ENCODE measurements at regions not wholly inside any gene's neighbourhood (a gene's known extent, or its start where the extent isn't known, plus 50 kb on each side); places are given as distances from the start of the nearest gene placed in this dataset.
"Not testable (repeated sequence)": the region's sequence is repeated elsewhere in the genome, so short reads cannot be mapped to it uniquely, and the experiment has no call there.

DNA sequence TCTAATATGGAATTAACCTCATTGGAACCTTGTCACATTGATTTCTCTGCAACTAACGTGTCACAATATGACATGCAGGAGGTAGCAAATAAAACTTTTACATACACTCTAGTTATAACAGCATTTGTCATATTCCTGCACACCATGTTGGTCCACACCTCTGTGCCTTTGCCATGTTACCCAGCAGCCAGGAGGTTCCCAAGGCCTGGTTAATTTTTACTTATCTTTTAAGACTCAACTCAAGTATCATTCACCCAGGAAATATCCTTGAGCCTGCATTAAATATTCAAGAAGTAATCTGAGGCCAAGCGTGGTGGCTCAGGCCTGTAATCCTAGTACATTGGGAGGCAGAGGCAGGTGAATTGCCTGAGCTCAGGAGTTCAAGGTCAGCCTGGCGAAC is 447.2 kb upstream of the NR5A2 start:
- DNase-seq, result no peak

DNA sequence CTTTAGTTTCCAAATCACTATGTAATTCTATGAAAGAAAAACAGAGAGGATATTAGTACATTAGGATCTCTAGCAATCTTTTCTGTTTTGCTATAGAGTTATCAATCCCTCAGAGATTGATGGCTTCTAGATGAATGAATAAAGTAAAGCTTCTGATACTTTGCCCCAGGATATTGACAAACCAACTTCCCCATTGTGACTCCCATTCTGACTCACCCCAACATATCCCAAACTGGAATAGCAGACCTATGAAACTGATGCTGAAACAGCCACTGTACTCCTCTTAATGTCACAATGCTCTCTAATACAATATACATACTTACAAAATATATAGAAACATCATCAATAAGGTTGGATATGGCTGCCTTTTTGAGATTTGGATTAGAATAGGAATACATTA is 442.1 kb upstream of the NR5A2 start:
- no peak for DNase-seq

DNA sequence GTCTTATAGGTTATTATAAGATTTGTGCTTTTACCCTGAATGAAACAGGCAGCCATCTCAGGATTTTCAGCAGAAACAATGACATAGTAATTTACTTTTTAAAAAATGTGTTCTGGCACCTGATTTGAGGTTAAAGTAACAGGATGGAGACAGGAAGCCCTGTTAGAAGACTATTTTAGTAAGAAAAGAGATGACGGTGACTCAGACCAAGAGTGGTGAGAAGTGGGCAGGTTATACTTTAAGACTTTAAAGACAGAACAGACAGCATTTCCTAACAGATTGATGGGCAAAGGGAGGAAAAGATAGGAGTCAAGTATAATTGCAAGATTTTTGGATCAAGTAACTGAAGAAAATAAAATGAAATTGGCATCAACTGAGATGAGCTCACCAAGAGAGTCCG is 436.8 kb upstream of the NR5A2 start:
- DNase-seq, result no peak

DNA sequence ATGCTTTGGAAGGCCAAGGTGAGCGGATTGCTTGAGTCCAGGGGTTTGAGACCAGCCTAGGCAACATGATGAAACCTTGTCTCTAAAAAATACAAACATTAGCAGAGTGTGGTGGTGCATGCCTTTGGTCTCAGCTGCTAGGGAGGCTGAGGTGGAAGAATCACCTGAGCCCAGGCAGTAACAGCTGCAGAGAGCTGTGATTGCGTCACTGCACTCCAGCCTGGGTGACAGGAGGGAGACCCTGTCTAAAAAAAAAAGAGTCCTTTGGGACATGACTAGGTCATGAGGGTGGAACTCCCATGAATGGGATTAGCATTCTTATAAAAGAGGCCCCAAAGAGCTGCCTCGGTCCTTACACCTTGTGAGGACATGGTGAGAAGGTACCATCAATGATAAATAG is 436.0 kb upstream of the NR5A2 start:
- DNase-seq, result no peak

DNA sequence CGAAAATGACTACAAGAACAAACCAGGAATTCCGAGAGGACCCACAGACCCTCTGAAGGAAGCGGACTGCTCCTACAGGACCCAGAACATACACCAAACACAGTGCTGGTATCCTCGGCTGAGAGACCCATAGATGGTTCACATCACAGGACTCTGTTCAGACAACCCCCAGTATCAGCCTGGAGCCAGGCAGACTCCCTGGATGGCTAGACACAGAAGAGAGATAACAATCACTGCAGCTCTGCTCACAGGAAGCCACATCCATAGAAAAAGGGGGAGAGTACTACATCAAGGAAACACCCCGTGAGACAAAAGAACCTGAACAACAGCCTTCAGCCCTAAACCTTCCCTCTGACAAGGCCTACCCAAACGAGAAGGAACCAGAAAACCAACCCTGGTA is 434.0 kb upstream of the NR5A2 start:
- no peak for DNase-seq

DNA sequence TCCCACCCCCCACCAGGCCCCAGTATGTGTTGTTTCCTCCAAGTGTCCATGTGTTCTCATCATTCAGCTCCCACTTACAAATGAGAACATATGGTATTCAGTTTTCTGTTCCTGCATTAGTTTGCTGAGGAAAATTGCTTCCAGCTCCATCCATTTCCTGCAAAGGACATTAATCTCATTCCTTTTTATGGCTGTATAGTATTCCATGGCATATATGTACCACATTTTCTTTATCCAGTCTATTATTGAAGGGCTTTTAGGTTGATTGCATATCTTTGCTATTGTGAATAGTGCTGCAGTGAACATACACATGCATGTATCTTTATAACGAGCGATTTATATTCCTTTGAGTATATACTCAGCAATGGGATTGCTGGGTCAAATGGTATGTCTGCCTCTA is 431.1 kb upstream of the NR5A2 start:
- not testable (repeated sequence) for DNase-seq

DNA sequence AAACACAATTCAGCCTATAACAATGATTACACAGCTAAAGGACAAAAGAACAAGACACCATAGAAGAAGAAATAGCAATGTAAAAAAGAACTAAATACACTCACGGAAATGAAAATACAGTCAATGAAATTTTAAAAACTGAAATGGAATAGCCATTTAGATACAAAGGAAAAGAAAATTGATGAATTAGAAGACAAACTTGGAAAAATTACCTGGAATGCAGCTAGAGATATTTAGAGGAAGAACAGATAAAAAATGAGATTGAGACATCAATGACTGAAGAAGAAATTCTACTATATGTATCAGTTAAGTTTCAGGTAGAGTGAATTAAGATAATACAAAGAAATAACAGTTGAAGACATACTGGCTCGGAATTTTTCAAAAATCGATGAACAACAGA is 430.4 kb upstream of the NR5A2 start:
- DNase-seq, result no peak

DNA sequence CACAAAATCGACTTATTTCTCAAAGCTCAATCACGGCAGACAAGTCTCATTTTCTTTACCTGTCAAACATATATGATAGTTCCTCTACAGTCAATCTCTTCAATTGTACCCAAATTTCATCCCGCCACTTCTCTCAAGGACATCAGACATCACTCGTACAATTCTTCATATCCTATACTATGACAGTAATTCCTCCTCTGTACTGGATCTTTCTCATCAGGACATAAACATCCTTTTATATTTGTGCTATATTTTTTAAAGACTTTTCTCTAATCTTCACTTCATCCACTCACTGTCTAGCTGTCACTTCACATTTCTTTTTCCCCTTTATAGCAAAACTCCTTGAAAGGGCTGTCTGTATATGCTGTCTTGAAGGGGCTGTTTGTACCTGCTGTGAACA is 419.1 kb upstream of the NR5A2 start:
- no peak for DNase-seq

DNA sequence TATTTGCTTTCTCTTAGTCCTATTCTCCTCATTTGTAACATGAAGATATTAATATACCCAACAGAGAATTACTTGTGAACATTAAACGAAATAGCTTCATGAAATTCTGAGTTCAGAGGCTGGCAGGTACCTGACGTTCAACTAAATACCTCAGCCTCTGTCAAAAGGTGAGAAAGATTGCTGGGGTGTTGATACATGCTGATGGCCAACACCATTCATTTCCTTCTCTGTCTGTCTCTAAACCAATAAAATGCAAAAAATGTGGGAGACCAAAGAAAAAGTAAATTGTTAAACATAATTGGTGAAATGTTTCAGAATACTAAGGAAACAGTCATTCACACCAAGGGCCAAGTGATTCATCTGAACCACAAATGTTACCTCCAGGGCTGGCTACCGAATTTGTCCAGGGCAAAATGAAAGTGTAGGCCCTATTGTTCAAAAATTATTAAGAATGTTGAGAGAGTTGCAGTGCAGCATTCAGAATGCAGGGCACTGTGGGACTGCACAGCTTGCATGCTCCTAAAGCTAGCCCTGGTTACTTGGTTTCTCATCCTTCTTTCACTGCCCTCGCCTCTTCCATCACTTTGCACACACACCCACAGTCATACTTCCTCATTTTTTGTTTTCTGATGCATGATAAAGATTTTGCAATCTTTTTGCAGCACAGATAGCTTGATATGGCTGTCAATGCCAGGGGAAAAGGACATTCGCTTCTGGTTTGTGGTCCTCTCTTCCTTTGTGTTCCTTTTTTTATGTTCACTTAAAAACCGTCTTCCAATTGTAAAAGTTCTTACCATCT is 414.3 kb upstream of the NR5A2 start:
- no peak for DNase-seq

DNA sequence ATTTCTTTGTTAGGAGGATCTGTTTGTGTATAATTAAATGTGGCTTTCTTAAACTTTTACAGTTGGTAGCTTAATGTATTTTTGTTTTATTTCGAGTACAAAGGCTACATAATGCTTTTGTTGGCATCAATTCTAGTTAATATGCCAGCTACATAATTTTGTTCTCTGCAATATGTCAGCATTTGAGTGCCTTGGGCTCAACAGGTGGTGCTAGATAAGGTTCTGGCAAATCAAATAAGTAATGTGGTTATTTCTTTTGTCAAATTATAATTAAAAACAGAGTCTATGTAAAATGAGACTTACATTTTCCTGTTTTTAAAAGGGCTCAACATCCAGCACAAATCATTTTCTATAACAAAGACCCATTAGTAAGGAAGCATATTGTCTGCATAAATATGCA is 410.6 kb upstream of the NR5A2 start:
- DNase-seq, result no peak

DNA sequence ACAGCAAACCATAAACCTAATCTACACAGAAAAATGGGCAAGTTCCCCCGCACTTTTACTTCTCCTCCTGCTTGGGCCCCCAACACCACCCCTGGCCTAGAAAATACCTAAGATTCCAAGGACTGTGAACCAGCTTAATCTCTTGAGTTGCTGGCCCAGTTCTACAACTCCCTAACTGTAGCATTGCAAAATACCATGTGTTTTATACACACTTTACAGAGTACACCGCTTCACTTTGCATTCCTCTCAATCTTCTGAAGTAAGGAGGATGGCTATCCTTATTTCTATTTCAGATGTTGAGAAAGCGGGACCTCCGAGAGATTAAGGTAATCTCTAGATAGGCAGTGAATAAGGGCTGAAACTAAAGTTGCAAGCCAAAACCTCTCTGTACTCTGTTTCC is 408.3 kb upstream of the NR5A2 start:
- DNase-seq, result no peak

DNA sequence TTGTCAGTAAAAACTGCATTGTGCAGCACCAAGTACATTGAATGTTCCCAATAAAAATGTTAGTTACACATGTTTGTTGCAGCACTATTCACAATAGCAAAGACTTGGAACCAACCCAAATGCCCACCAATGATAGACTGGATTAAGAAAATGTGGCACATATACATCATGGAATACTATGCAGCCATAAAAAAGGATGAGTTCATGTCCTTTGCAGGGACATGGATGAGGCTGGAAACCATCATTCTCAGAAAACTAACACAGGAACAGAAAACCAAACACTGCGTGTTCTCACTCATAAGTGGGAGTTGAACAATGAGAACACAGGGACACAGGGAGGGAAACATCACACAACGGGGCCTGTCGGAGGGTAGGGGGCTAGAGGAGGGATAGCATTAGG is 401.3 kb upstream of the NR5A2 start:
- DNase-seq, result not testable (repeated sequence)

DNA sequence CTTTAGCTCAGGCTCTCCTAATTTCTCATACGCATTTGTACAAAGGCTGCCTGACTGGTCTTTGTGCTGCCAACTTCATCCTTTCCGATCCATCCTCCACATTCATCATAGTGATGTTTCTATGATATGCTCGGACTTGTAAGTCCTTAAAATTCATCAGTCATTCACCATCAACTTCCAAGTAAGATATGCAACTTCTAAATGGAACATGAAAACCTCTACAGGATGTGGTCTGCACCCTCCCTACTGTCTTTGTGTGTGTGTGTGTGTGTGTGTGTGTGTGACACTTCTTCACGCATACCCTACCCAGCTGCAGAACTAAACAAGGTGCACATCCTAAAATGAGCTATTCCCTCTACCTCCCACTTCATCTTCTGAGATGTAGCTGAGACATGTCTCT is 397.9 kb upstream of the NR5A2 start:
- DNase-seq, result no peak

DNA sequence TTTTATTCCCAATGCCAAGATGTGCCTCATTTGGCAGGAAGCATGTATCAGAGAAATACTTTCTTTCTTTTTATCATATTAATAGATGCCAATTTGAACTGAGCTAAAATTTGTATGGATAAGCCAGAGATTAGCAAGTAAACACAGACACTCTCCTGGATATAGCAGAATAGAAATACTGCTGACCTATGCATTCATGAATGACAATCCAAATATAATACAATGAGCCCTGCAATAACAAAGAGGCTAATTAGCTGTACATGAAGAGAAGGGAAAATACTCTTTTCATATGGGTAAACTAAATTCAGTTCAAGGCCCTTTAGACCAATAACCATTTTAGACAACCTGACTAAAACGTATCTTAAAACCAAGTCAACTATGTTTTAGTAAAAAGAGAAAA is 388.1 kb upstream of the NR5A2 start:
- no peak for DNase-seq

DNA sequence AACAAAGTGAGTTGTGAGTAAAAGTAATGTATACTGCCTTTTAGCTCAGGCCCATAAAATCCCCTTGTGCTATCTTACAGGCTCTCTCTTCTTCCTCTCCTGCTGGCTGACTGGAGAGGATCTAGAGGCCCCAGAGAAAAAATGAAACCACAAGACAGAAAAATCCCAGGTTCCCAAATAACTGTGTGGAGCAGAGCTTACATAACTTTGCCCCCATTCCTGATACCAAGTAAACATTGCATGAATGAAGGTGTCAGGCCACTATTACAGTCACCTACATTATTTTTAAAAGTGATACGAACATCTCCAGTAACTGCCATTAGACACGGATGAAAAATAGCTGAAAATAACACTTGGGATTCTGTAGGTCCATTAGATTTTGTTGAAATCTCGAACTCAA is 386.0 kb upstream of the NR5A2 start:
- no peak for DNase-seq

DNA sequence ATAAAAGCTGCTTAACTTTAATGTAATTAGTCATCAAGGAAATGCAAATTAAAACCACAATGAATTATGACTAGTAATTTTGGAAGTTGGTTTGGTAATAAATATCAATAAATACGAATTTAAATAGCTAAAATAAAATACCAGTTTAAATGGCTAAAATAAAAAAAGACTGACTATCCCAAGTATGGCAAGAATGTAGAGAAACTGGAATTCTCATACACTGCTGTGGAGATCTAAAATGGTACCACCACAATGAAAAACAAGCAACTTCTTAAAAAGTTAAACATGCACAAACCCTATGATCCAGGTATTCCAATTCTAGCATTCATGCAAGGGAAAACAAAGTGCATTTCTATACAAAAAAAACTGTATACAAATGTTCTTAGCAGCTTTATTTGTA is 382.6 kb upstream of the NR5A2 start:
- no peak for DNase-seq

DNA sequence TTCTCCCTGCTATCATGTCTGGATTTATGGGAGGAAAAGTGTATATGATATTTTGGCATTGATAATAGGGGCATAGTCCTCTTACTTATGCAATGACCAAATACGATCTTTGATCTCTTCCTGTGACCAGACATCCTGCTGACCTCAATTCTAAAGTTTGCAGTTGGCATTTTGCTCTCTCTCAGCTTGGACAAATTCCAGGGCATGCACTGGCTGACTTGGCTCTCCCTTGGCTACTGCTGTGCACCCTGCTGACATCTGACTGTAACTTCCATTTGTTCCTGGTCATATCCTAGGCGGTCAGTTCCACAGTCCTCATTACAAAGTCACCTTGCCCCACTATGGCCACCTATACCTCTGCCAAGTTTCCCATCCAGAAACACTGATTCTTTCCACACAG is 380.7 kb upstream of the NR5A2 start:
- DNase-seq, result no peak

DNA sequence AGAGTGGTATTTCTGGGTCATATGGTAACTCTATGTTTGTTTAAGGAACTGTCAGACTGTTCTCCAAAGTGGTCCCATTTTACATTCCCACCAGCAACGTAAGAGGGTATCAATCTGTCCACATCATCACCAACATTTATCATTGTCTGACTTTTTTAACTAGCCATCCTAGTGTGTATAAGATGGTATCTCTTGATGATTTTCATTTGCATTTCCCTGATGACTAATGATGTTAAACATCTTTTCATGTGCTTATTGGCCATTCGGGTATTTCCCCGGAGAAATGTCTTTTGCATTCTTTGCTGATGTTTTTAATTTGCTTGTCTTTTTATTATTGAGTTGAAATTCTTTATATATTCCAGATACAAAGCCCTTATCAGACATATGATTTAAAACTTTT is 370.1 kb upstream of the NR5A2 start:
- DNase-seq, result no peak

DNA sequence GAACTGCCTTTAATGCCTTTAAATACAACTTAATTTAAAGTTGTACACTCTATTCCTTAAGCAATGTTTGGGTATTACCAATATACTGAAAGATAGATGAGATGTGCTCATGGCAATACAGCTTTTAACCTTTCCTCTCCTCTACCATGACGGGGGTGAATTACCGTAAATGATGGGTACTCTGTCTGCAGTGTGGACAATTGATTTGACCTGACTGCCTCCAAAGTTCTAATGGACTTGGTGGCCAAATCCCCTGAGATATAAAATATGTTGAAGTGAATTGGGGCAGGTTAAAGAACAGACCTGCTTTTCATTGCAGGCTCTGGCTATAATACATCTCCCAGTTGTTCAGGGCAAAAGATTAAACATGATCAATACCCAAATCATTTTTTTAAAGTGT is 367.4 kb upstream of the NR5A2 start:
- no peak for DNase-seq

DNA sequence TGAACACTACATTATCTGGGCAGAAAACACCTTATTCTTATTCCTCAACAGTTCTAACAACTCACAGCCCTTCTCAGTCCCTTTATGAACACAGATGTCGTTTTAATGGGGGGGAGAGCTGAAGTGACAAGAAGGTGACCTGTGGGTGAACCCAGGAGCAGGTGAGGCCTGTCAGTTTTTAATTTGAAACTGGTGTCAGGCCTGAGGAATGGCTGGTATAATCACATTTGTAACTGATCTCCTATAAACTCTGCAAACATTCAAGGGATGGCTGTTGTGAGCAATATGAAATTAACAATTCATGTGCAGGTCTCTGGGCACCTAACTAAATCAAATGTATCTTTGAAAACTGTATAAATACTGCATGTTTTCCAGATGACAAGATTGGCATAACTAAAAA is 362.1 kb upstream of the NR5A2 start:
- DNase-seq, result no peak

DNA sequence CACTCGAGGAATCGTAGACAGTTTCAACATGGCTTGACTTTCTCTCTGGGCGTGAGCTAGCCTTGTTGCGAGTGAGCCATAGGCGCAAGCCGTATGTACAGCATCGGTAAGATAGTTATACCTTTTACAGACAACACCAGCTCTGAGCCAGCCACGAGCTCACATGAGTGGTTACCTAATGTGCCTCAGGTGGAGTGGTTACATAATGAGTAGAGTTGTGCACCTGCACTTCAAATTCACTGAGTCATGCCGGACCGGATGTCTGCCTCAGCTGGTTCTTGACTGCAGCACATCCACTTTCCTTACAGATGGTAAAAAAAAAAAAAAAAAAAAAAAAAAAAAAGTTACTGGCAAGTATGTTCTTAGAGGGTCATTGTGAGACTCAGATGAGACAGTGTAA is 360.4 kb upstream of the NR5A2 start:
- DNase-seq, result no peak

DNA sequence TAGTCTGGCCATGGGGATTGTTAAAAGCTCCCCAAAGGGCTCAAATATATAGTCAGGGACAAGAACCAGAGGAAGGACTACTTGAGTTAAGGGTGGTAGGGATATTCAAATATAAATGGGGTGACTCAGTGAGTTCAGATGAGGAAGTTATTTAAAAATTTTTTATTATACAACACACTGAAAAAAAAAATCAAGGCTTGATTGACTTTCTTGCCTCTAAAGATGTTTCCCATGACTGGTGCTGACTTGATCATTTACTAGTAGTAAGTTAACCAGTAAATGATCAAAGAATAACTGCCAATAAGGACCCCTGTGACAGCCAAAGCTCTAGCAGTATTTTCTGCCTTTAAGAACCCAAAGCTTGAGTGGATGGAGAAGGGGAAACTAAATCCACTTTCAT is 357.6 kb upstream of the NR5A2 start:
- no peak for DNase-seq

DNA sequence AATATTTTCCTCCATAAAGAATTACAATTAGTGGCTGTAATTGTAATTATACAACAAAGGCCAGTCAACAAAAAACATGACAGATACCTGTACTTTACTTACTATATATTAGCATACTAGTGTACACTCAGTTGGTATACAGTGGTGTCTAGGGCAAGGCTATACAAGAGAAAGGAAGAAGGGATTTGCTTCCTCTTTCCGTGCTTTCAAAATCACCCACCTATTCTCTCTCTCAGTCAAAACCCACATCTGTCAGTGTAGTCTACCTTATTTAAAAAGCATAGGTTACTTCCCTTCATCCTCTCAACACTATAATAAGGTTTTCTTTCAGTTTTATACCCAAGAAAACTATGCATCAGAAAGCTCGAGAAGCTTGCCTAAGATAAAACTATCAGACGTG is 355.8 kb upstream of the NR5A2 start:
- no peak for DNase-seq

DNA sequence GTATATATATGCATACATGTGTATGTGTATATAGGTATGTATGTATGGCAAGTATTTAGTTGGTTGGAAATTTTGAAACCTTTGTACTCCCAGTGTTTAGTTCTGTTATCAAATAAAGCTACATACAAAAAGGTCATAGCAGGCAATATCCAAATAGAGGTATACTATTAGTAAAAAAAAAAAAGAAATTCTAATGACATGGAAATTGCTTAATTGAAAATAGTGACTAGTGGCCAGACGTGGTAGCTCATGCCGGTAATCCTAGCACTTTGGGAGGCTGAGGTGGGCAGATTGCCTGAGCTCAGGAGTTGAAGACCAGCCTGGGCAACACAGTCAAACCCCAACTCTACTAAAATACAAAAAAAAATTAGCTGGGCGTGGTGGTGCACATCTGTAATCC is 351.6 kb upstream of the NR5A2 start:
- DNase-seq, result no peak

DNA sequence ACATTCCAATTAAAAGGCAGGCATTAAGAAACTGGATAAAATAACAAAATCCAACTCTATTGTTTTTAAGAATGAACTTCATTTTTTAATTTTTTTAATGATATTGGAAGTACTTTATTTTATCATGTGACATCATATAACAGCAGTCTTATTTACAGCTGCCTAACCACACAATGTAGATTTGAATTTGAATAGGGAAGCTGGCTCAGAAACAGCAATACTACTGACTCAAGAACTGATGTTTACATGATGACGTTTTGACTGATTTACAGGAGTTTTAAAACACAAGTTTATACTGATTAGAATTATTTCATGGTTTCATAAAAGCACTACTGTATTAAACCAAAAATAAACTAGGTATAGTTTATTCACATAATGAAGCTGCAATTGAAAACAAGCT is 348.7 kb upstream of the NR5A2 start:
- DNase-seq, result no peak

DNA sequence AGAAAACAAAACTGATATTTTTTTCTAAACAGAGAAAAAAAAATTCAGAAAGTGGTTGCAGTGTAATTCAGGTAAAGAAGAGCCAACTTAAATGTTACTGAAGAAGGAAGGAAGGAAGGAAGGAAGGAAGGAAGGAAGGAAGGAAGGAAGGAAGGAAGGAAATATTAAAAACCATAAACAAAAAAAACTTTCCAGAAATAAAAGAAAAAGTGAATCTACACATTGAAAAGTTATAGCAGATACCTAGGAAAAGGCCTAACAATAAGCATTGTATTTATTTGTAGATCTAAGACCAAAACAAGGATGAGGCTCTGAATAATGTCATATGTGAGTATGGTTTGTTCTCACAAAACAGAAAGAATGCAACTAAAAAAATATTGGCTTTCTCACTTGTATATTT is 345.4 kb upstream of the NR5A2 start:
- DNase-seq, result no peak
